OCI-LY1 (cell line): ENCODE measurements at regions not wholly inside any gene's neighbourhood (a gene's known extent, or its start where the extent isn't known, plus 50 kb on each side); places are given as distances from the start of the nearest gene placed in this dataset.
"Not testable (repeated sequence)": the region's sequence is repeated elsewhere in the genome, so short reads cannot be mapped to it uniquely, and the experiment has no call there.

Experiments used
- H2AFZ ChIP-seq: fragments of 200-600 bp; sonication (generic), shearing (Covaris generic); 2 replicates; pipeline ENCODE4 v1.6.0; 2014; ENCODE audit warnings: antibody characterized with exemption, mild to moderate bottlenecking, low read length
- H3F3A ChIP-seq: fragments of 200-600 bp; sonication (generic), shearing (Covaris generic); 2 replicates; pipeline ENCODE4 v1.6.0; 2014; ENCODE audit warnings: mild to moderate bottlenecking, antibody characterized with exemption, low read length, moderate library complexity; ENCODE audit not compliant: insufficient read depth
- H3K27ac ChIP-seq: fragments of 200-600 bp; sonication (generic); 2 replicates; pipeline ENCODE4 v1.5.1; 2014; ENCODE audit warnings: low read length, mixed run types, mild to moderate bottlenecking, low read depth; ENCODE audit not compliant: poor library complexity, severe bottlenecking
- H3K27me3 ChIP-seq: fragments of 200-600 bp; sonication (generic); 2 replicates; pipeline ENCODE4 v1.6.0; 2014; ENCODE audit warnings: antibody characterized with exemption, mild to moderate bottlenecking, low read length, moderate library complexity; ENCODE audit not compliant: insufficient read depth
- H3K36me3 ChIP-seq: fragments of 200-600 bp; sonication (generic); 2 replicates; pipeline ENCODE4 v1.6.1; 2014; ENCODE audit warnings: mild to moderate bottlenecking, antibody characterized with exemption, low read length, moderate library complexity, mixed read lengths; ENCODE audit not compliant: insufficient read depth
- H3K4me1 ChIP-seq: fragments of 200-600 bp; sonication (generic); 2 replicates; pipeline ENCODE4 v1.5.1; 2014; ENCODE audit warnings: mild to moderate bottlenecking, low read length, moderate library complexity; ENCODE audit not compliant: insufficient read depth, severe bottlenecking
- H3K4me2 ChIP-seq: fragments of 200-600 bp; sonication (generic), shearing (Covaris generic); 2 replicates; pipeline ENCODE4 v1.6.1; 2014; ENCODE audit warnings: low read length
- H3K4me3 ChIP-seq: fragments of 200-600 bp; sonication (generic); 2 replicates; pipeline ENCODE4 v1.5.1; 2014; ENCODE audit warnings: low read length, low read depth, mild to moderate bottlenecking, mixed read lengths; ENCODE audit not compliant: poor library complexity, severe bottlenecking
- H3K79me2 ChIP-seq: fragments of 200-600 bp; shearing (Covaris generic); 2 replicates; pipeline ENCODE4 v1.6.1; 2016; ENCODE audit warnings: mixed run types, low read length, mixed read lengths; ENCODE audit not compliant: insufficient read depth
- H3K9ac ChIP-seq: fragments of 200-600 bp; sonication (generic), shearing (Covaris generic); 2 replicates; pipeline ENCODE4 v1.6.1; 2014; ENCODE audit warnings: mild to moderate bottlenecking, low read length, mixed read lengths
- H3K9me2 ChIP-seq: fragments of 200-600 bp; sonication (generic), shearing (Covaris generic); 2 replicates; pipeline ENCODE4 v1.6.1; 2014; ENCODE audit warnings: low read depth, mild to moderate bottlenecking, low read length, mixed read lengths
- H3K9me3 ChIP-seq: fragments of 200-600 bp; shearing (Covaris generic); 2 replicates; pipeline ENCODE4 v1.6.1; 2014; ENCODE audit warnings: low read length, mixed read lengths
- H4K20me1 ChIP-seq: fragments of 200-600 bp; sonication (generic), shearing (Covaris generic); 2 replicates; pipeline ENCODE4 v1.6.0; 2016; ENCODE audit warnings: mild to moderate bottlenecking, low read length; ENCODE audit not compliant: insufficient read depth
- EZH2 ChIP-seq: fragments of 200-600 bp; sonication (generic), shearing (Covaris generic); IDR thresholded peaks from 2 replicates; pipeline ENCODE4 v1.8.0; 2017; ENCODE audit warnings: borderline replicate concordance, mixed run types, mild to moderate bottlenecking, antibody characterized with exemption, low read length, moderate library complexity, mixed read lengths
- TF ChIP-seq, protein P1 (sequence below): fragments of 200-600 bp; sonication (generic), shearing (Covaris generic); IDR thresholded peaks from 2 replicates; pipeline ENCODE4 v1.5.1; 2017; ENCODE audit warnings: mild to moderate bottlenecking, antibody characterized with exemption, low read length, moderate library complexity, mixed read lengths

DNA sequence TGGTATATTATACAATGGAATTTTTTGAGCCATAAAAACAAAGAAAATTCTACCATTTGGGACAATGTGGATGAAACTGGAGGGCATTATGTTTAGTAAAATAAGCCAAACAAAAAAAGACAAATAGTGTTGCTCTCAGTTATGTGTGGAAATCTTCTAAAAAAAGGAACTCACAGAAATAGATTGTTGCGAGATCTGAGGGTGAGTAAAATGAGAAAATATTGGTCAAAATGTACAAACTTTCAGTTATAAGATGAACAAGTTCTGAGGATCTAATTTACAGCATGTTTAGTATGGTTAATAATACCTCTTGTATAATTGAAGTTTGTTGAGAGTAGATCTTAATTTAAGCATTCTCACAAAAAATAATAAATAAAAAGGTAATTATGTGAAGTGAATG is 291.2 kb downstream of the KIF20B start:
- TF ChIP-seq, protein P1, sequence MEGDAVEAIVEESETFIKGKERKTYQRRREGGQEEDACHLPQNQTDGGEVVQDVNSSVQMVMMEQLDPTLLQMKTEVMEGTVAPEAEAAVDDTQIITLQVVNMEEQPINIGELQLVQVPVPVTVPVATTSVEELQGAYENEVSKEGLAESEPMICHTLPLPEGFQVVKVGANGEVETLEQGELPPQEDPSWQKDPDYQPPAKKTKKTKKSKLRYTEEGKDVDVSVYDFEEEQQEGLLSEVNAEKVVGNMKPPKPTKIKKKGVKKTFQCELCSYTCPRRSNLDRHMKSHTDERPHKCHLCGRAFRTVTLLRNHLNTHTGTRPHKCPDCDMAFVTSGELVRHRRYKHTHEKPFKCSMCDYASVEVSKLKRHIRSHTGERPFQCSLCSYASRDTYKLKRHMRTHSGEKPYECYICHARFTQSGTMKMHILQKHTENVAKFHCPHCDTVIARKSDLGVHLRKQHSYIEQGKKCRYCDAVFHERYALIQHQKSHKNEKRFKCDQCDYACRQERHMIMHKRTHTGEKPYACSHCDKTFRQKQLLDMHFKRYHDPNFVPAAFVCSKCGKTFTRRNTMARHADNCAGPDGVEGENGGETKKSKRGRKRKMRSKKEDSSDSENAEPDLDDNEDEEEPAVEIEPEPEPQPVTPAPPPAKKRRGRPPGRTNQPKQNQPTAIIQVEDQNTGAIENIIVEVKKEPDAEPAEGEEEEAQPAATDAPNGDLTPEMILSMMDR: no peak
- no peak for TF ChIP-seq EZH2
- Histone ChIP-seq H3K9me2 (no peaks in the 10 kb centered on the region), H3K79me2 (no peaks in the 10 kb centered on the region), H3K4me3 (no peak overlapping the region), H4K20me1 (no peaks in the 10 kb centered on the region), H2AFZ (no peak overlapping the region), H3K36me3 (no peaks in the 10 kb centered on the region), H3K9ac (no peak overlapping the region), H3K9me3 (no peaks in the 10 kb centered on the region), H3K4me1 (no peaks in the 10 kb centered on the region), H3K27me3 (no peaks in the 10 kb centered on the region), H3K4me2 (no peak overlapping the region), H3F3A (no peaks in the 10 kb centered on the region), H3K27ac (no peak overlapping the region)

DNA sequence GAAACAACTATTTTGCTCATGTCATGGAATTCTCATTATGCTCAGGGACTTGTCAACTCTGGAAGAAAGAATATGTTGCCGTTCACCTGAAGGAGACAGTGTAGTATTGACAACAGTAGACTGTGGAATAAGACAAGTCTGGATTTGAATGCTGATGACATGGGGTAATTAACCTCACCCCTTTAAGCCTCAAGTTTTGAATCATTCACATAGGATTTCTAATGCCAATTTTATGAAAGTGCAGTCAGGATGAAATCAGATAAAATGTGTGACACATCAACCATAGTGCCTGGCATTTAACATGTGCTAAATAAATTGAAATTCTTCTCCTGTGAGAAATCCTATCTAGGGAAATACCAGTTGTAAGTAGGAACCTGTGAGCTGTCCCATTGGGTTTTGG is 305.8 kb downstream of the KIF20B start:
- Histone ChIP-seq H3K9ac (no peak overlapping the region), H3K27me3 (no peaks in the 10 kb centered on the region), H3K4me1 (no peaks in the 10 kb centered on the region), H3K9me2 (no peaks in the 10 kb centered on the region), H3F3A (no peaks in the 10 kb centered on the region), H2AFZ (no peak overlapping the region), H4K20me1 (no peaks in the 10 kb centered on the region), H3K36me3 (no peaks in the 10 kb centered on the region), H3K4me2 (no peak overlapping the region), H3K79me2 (no peaks in the 10 kb centered on the region), H3K27ac (no peak overlapping the region), H3K9me3 (no peaks in the 10 kb centered on the region), H3K4me3 (no peak overlapping the region)
- TF ChIP-seq, protein P1: no peak
- no peak for TF ChIP-seq EZH2

DNA sequence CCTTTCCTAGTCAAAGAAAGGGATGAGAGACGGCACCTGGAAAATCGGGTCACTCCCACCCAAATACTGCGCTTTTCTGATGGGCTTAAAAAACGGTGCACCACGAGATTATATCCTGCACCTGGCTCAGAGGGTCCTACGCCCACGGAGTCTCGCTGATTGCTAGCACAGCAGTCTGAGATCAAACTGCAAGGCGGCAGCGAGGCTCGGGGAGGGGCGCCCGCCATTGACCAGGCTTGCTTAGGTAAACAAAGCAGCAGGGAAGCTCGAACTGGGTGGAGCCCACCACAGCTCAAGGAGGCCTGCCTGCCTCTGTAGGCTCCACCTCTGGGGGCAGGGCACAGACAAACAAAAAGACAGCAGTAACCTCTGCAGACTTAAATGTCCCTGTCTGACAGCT is 309.9 kb downstream of the KIF20B start:
- H3K36me3 ChIP-seq, H2AFZ ChIP-seq, H4K20me1 ChIP-seq, H3K9me2 ChIP-seq, H3K79me2 ChIP-seq, H3K27ac ChIP-seq, H3K9ac ChIP-seq, H3K4me2 ChIP-seq, H3F3A ChIP-seq, H3K4me3 ChIP-seq, H3K4me1 ChIP-seq, H3K9me3 ChIP-seq, H3K27me3 ChIP-seq: not testable (repeated sequence)

DNA sequence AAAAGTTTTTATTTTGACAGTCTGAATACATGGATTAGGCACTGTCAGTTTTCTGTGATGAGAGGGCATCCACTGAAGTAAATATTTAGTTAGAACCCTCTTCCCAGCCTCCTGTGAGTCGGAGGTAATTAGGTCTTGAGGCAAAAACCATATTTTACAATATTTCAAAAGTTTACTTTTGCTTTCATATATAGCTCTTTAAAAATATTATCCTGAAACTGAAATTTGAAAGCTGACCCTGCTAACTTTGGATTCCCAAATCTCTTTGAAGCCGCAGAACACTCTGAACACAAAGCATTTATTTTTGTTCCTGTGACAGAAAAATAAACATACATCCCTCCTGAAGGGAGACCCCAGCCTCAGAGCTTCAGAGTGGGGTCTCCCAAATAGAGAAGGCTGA is 317.4 kb downstream of the KIF20B start:
- Histone ChIP-seq H3K4me2 (no peak overlapping the region), H3K27me3 (no peaks in the 10 kb centered on the region), H3K9me2 (no peaks in the 10 kb centered on the region), H3K9me3 (no peaks in the 10 kb centered on the region), H4K20me1 (no peaks in the 10 kb centered on the region), H3K4me1 (no peaks in the 10 kb centered on the region), H2AFZ (no peak overlapping the region), H3K27ac (no peak overlapping the region), H3K4me3 (no peak overlapping the region), H3K36me3 (no peaks in the 10 kb centered on the region), H3K9ac (no peak overlapping the region), H3F3A (no peaks in the 10 kb centered on the region), H3K79me2 (no peaks in the 10 kb centered on the region)
- TF ChIP-seq EZH2: no peak
- TF ChIP-seq, protein P1: no peak
